ENCODE measurements at regions not wholly inside any gene's neighbourhood (a gene's known extent, or its start where the extent isn't known, plus 50 kb on each side); places are given as distances from the start of the nearest gene placed in this dataset.

GRCh38 chr17:20774472-20775135 lies 195.1 kb downstream of the CDRT15L2 start:
- TF ChIP-seq CTCF (IDR thresholded peaks at IDR 0.05; ENCODE audit: poor library complexity), result no peak
- TF ChIP-seq EZH2 (IDR thresholded peaks at IDR 0.05; ENCODE audit: borderline replicate concordance), result no peak

Measured in hepatocyte (in vitro differentiated cells).